CD4-positive, alpha-beta T cell treated with Interleukin-17A for 1 hour (primary cell): ENCODE measurements at regions not wholly inside any gene's neighbourhood (a gene's known extent, or its start where the extent isn't known, plus 50 kb on each side); places are given as distances from the start of the nearest gene placed in this dataset.

Source experiments
- DNase-seq: peaks from one replicate; pipeline ENCODE4 v3.0.0-alpha.2; 2020

DNA sequence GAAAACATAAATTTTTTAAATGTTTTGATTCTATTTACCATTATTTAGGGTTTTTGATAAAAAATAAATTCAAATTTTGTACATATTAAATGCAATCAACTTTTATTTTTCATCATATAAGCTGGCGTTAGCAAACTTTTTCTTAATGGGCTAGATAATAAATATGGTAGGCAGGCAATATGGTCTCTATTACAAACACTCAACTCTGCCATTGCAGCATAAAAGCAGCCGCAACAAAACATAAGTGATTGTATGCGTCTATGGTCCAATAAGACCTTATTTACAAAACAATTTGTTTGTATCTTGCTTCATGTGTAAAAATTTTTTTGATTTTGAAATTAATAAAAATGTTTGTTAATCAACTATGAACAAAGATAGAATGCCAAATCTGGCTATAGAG is 116.8 kb upstream of the GLI2 start:
- no peak for DNase-seq

GRCh38 chr2:120619579-120619978 is 116.1 kb upstream of the GLI2 start:
- no peak for DNase-seq

DNA sequence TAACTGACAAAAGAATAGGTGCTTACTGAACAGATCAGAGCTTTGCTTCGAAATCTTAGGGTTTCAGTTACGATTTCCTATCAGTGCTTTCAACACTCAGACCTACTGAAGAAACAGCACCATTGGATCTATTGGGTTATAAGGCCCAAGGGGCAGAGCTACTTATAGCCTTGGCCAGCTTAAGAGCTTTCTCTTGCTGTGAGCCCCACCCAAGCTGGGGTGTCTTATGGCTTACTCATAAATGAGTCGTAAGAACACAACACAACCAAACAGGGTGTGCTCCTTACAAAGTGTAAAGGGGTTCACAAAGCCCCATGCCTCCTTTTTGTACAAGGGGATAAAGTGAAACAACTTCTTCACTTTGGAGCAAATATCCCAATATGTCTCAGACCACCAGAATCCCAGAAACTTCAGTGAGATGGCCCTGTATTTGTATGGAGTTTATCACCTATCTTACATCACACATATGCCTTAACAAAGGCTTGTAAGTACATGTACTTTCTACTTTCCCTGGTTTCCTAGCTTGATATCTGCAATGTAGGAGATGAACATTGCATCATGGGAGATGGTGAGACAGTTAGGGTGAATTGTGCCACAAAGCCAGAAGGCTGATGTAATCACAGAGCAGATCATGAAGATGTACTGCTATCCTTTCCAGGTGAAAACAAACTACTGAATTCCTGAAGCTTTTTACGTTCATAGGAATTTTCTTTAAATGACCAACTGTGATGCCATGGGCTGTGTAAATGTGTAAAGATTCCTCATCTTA is 115.5 kb upstream of the GLI2 start:
- DNase-seq: no peak

GRCh38 chr2:120622159-120622869 is 113.4 kb upstream of the GLI2 start:
- no peak for DNase-seq

DNA sequence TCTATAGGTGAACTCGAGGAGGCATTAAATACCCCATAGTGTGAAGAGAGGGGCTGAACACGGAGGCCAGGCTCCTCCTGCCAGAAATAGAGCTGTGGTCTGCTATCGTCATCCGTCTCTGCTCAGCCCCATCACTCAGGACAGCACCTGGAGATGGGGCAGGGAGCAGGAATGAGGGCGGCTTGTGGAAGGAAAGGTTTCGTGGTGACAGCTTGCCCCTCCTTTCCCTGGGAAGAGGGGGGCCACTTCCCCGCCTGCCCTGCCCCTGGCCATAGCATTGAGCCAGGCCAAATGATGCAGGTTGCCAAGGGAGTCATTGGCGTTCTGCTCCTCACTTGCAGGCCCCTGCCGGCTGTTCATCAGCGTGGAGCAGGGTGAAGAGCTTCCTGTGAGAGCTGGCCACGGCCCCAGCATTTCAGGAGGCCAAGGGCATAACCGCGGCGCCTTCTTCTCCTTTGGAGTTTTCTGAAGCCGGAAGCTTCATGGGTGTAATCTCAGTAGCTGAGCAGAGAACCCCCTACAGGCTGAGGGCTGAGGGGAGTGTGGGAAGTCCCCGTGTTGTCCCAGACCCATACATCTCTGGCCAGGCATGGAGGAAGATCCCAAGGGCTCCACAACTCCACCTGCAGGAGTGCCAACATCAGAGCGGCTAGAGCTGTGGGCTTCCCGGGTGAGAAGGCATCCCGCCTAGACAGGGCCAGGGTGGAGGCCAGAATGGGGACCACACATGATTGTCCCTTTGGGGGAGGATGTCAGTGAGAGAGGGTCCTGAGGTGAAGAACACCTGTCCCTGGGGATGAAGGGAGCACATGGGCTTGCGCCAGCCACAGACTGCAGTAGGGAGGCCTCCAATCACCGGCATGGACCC is 112.5 kb upstream of the GLI2 start:
- no peak for DNase-seq

DNA sequence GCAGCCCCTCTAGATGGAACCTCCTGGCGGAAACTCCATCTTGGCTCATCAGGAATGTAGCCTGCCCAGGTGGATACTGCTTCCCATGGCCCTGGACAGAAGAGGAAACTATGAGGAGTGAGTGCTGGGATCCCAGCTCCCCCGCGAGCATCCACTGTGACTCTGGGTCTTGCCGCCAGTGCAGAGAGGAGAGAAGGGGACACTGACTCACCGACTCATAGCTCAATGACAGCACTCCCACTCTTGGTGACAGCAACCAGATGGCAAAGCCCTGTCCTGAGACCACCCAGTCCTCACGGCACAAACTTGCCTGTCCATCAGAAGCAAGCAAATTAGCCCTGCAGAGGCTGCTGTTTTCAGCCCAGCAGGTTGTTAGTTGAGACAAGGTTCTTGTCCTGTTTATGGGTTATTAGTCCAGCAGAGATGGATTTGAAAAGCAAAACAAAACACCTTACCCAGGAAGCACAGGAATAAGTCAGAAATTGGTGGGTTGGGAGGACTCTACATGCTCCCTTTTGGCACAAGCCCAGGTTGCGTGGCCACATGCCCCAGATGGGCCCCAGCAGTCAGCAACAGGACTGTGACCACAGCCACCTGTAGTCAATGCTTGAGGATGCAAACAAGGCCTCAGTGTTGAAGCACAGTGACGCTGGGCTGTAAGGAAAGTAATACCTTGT is 111.5 kb upstream of the GLI2 start:
- no peak for DNase-seq

- no peak for DNase-seq
These were observed 110.8 kb upstream of the GLI2 start for GRCh38 chr2:120624738-120625446.

- DNase-seq: no peak
These were observed 109.7 kb upstream of the GLI2 start for GRCh38 chr2:120625865-120626560.

- no peak for DNase-seq
These were observed 109.1 kb upstream of the GLI2 start for GRCh38 chr2:120626566-120626965.

- no peak for DNase-seq
These were observed 107.4 kb upstream of the GLI2 start for GRCh38 chr2:120628248-120628647.

GRCh38 chr2:120629241-120629895 is 106.3 kb upstream of the GLI2 start:
- DNase-seq: no peak

DNA sequence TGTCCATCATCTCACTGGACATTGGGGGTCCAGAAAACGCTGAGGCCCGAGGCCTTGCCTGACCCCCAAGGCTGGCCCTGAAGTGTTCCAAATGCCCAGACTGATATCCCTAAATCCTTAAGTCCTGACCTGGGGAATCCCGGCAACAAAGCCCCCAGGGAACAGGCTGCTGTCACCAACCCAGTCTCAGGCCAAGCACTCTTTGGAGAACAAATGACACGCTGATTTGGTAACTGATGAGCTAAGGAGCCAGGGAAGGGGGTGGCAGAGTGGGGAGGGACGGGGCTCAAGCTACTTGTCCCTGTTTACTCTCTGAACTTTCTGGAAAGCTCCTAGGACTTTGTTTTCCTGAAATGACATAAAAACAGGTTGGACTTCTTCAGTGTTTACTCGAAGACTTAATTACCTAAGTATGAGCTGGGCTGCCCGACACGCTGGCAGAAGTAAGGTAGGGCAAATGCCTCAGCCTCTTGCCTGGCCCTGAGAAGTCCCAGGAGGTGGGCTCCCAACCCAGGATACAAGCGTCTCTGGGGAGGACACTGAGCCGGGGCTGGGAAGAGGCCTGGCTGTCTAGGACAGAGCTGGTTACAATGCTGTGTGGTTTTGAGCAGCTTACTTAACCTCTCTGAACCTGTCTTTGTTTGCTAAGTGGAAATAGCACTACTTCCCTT is 105.5 kb upstream of the GLI2 start:
- no peak for DNase-seq

GRCh38 chr2:120631236-120631635 is 104.4 kb upstream of the GLI2 start:
- no peak for DNase-seq

- no peak for DNase-seq
These were observed 103.9 kb upstream of the GLI2 start for GRCh38 chr2:120631724-120632123.

- no peak for DNase-seq
These were observed 102.6 kb upstream of the GLI2 start for GRCh38 chr2:120632796-120633646.

- no peak for DNase-seq
These were observed 101.1 kb upstream of the GLI2 start for GRCh38 chr2:120634533-120634932.

- no peak for DNase-seq
These were observed 100.5 kb upstream of the GLI2 start for GRCh38 chr2:120635146-120635545.

DNA sequence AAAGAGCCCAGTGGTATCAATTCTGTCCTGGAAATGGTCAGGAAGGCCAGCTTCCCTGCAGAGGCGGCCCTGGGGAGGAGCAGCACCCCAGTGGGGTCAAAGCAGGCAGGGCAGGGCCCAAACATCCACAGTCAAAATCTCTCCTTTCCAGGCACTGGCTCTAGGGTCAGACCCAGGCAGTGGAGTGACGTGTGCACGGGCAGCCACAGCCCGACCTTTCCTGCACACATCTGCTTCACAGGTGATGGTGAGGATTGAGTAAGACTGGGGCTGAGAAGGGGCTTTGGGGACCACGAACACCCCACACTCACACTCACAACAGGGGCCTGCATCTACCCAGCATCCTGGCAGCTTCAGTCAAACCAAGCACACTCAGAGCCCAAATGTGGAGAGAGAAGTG is 97.8 kb upstream of the GLI2 start:
- DNase-seq: no peak

DNA sequence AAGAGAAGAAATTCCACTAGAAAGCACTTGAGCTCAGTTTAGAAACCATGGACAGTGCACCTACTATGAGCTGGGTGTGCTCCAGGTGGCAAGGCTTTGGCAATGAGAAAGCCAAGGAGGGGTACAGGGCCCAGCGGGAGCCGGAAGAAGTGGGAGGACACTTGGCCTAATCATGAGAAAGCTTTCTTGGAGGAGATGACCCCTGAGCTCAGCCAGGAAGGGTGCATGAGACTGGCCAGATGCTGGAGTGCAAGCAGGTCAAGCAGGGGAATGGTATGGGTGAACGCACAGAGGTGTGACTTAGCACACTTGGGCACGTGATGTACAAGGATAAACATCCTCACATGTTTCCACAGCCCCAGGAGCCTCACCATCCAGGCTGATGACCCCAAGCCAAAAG is 97.2 kb upstream of the GLI2 start:
- DNase-seq: no peak

DNA sequence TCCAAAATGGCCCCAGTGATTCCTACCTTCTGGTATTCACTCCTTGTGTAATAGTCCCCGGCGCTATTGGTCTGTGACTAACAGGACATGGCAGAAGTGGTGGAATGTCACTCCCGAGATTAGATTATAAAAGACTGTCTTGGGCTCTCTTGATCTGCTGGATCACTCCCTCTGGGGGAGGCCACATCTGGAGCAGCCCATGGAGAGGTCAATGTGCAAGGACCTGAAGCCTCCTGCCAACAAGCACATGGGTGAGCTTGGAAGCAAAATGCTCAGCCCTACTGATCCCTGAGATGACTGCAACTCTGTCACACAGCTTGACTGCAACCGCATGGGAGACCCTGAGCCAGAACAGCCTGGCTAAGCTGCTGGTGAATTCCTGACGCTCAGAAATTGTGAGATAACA is 94.3 kb upstream of the GLI2 start:
- no peak for DNase-seq
